Neural cell (in vitro differentiated cells): ENCODE measurements at regions not wholly inside any gene's neighbourhood (a gene's known extent, or its start where the extent isn't known, plus 50 kb on each side); places are given as distances from the start of the nearest gene placed in this dataset.

ENCODE experiments used
- H2AFZ ChIP-seq: fragments of 200-600, 300-800 bp; sonication (generic), shearing (Covaris generic); 2 replicates; pipeline ENCODE4 v1.6.0; 2014; ENCODE audit warnings: low read depth, mild to moderate bottlenecking, antibody characterized with exemption, low read length, moderate library complexity
- H3F3A ChIP-seq: fragments of 200-600 bp; shearing (Covaris generic); 2 replicates; pipeline ENCODE4 v1.6.1; 2016; ENCODE audit warnings: mild to moderate bottlenecking, moderate library complexity, mixed read lengths, antibody characterized with exemption, low read length; ENCODE audit not compliant: insufficient read depth, poor library complexity, severe bottlenecking
- H3K27ac ChIP-seq: fragments of 200-600, 300-800 bp; sonication (generic), shearing (Covaris generic); 2 replicates; pipeline ENCODE4 v1.5.1; 2014; ENCODE audit warnings: mild to moderate bottlenecking, low read length, moderate library complexity
- H3K27me3 ChIP-seq: fragments of 300-800, 200-600 bp; sonication (generic), shearing (Covaris generic); 2 replicates; pipeline ENCODE4 v1.6.0; 2014; ENCODE audit warnings: mild to moderate bottlenecking, low read depth, low read length, moderate library complexity; ENCODE audit not compliant: insufficient read depth
- H3K36me3 ChIP-seq: fragments of 300-800, 200-600 bp; sonication (generic), shearing (Covaris generic); 2 replicates; pipeline ENCODE4 v1.5.1; 2014; ENCODE audit warnings: mild to moderate bottlenecking, antibody characterized with exemption, low read length, moderate library complexity; ENCODE audit not compliant: insufficient read depth
- H3K4me2 ChIP-seq: fragments of 300-800, 200-600 bp; sonication (generic), shearing (Covaris generic); 2 replicates; pipeline ENCODE4 v1.6.0; 2014; ENCODE audit warnings: mild to moderate bottlenecking, low read length
- H3K4me3 ChIP-seq: fragments of 300-800, 200-600 bp; sonication (generic), shearing (Covaris generic); 2 replicates; pipeline ENCODE4 v1.5.1; 2014; ENCODE audit warnings: mild to moderate bottlenecking, low read length, moderate library complexity
- H3K79me2 ChIP-seq: fragments of 200-600 bp; shearing (Covaris generic); replicated peaks from 2 replicates; pipeline ENCODE4 v1.6.0; 2014; ENCODE audit warnings: mild to moderate bottlenecking, low read length, moderate library complexity; ENCODE audit not compliant: insufficient read depth
- H3K9ac ChIP-seq: fragments of 300-800, 200-600 bp; sonication (generic), shearing (Covaris generic); 2 replicates; pipeline ENCODE4 v1.6.1; 2016; ENCODE audit warnings: mild to moderate bottlenecking, low read length, mixed read lengths
- H3K9me2 ChIP-seq: fragments of 200-600 bp; shearing (Covaris generic); 2 replicates; pipeline ENCODE4 v1.6.1; 2016; ENCODE audit warnings: mild to moderate bottlenecking, low read length, mixed read lengths; ENCODE audit not compliant: insufficient read depth
- H3K9me3 ChIP-seq: fragments of 200-600, 300-800 bp; sonication (generic), shearing (Covaris generic); 2 replicates; pipeline ENCODE4 v1.6.1; 2016; ENCODE audit warnings: mild to moderate bottlenecking, mixed run types, low read length, moderate library complexity, mixed read lengths
- H4K20me1 ChIP-seq: fragments of 200-600 bp; shearing (Covaris generic); 2 replicates; pipeline ENCODE4 v1.6.1; 2016; ENCODE audit warnings: mild to moderate bottlenecking, mixed run types; ENCODE audit not compliant: insufficient read depth
- EP300 ChIP-seq: fragments of 450-650 bp; conservative IDR thresholded peaks from 2 replicates; pipeline ENCODE4 v1.6.1; 2014; ENCODE audit warnings: antibody characterized with exemption, mild to moderate bottlenecking, moderate library complexity; ENCODE audit not compliant: poor library complexity, severe bottlenecking
- EZH2 ChIP-seq: fragments of 200-600, 300-800 bp; shearing (Covaris generic), sonication (generic); IDR thresholded peaks from 2 replicates; pipeline ENCODE4 v1.6.1; 2014; ENCODE audit warnings: antibody characterized with exemption, low read length, borderline replicate concordance, mild to moderate bottlenecking; ENCODE audit not compliant: insufficient read depth, poor library complexity, severe bottlenecking
- MXI1 ChIP-seq: fragments of 450-650 bp; conservative IDR thresholded peaks from 2 replicates; pipeline ENCODE4 v1.6.1; 2014; ENCODE audit warnings: antibody characterized with exemption, mild to moderate bottlenecking; ENCODE audit not compliant: poor library complexity, severe bottlenecking
- POLR2AphosphoS5 ChIP-seq: IDR thresholded peaks from 2 replicates; pipeline ENCODE4 v1.6.1; 2012
- RAD21 ChIP-seq: fragments of 450-650 bp; conservative IDR thresholded peaks from 2 replicates; pipeline ENCODE4 v1.6.1; 2014; ENCODE audit warnings: antibody characterized with exemption, mild to moderate bottlenecking, moderate library complexity
- SMC3 ChIP-seq: fragments of 450-650 bp; conservative IDR thresholded peaks from 2 replicates; pipeline ENCODE4 v1.6.1; 2014; ENCODE audit warnings: antibody characterized with exemption, mild to moderate bottlenecking, moderate library complexity; ENCODE audit not compliant: poor library complexity
- TAF1 ChIP-seq: IDR thresholded peaks from 2 replicates; pipeline ENCODE4 v1.6.1; 2012; ENCODE audit warnings: low read depth
- TF ChIP-seq, protein P1 (sequence below): IDR thresholded peaks from 2 replicates; pipeline ENCODE4 v1.6.1; 2012; ENCODE audit warnings: borderline replicate concordance
- TF ChIP-seq, protein P2 (sequence below): fragments of 450-650 bp; IDR thresholded peaks from 2 replicates; pipeline ENCODE4 v1.5.1; 2014; ENCODE audit warnings: antibody characterized with exemption, mild to moderate bottlenecking, moderate library complexity; ENCODE audit not compliant: poor library complexity, severe bottlenecking

DNA sequence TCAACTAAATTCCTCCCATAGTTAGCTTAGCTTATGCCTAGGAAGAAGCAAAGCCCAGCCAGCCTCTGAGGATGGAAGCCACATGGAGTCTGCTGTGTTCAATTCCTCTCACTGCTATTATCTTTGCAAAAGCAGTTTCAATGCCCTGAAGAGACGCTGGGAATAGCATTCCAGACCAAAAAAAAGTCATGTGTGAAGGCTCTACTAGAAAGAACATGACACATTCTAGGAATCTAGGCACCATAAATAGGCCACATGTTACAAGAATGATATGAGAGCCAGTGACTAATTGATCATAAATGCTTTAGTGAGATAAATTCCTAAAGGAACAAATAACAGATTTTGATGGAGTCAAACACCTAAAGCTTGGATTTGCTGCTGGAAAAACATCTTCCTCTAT, 800.8 kb downstream of the TUSC7 start:
- Histone ChIP-seq H3K9me2 (no peaks in the 10 kb centered on the region), H3F3A (no peaks in the 10 kb centered on the region), H3K36me3 (no peaks in the 10 kb centered on the region), H3K4me2 (no peak overlapping the region), H3K79me2 (no peaks in the 10 kb centered on the region), H3K27me3 (no peaks in the 10 kb centered on the region), H3K9me3 (no peaks in the 10 kb centered on the region), H3K27ac (no peak overlapping the region), H4K20me1 (no peaks in the 10 kb centered on the region), H2AFZ (no peak overlapping the region), H3K4me3 (no peak overlapping the region), H3K9ac (no peak overlapping the region)
- TF ChIP-seq, protein P1, sequence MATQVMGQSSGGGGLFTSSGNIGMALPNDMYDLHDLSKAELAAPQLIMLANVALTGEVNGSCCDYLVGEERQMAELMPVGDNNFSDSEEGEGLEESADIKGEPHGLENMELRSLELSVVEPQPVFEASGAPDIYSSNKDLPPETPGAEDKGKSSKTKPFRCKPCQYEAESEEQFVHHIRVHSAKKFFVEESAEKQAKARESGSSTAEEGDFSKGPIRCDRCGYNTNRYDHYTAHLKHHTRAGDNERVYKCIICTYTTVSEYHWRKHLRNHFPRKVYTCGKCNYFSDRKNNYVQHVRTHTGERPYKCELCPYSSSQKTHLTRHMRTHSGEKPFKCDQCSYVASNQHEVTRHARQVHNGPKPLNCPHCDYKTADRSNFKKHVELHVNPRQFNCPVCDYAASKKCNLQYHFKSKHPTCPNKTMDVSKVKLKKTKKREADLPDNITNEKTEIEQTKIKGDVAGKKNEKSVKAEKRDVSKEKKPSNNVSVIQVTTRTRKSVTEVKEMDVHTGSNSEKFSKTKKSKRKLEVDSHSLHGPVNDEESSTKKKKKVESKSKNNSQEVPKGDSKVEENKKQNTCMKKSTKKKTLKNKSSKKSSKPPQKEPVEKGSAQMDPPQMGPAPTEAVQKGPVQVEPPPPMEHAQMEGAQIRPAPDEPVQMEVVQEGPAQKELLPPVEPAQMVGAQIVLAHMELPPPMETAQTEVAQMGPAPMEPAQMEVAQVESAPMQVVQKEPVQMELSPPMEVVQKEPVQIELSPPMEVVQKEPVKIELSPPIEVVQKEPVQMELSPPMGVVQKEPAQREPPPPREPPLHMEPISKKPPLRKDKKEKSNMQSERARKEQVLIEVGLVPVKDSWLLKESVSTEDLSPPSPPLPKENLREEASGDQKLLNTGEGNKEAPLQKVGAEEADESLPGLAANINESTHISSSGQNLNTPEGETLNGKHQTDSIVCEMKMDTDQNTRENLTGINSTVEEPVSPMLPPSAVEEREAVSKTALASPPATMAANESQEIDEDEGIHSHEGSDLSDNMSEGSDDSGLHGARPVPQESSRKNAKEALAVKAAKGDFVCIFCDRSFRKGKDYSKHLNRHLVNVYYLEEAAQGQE = no peak
- TF ChIP-seq POLR2AphosphoS5 (no peak), EP300 (no peak), RAD21 (no peak), EZH2 (no peak), SMC3 (no peak), MXI1 (no peak), TAF1 (no peak)
- TF ChIP-seq, protein P2, sequence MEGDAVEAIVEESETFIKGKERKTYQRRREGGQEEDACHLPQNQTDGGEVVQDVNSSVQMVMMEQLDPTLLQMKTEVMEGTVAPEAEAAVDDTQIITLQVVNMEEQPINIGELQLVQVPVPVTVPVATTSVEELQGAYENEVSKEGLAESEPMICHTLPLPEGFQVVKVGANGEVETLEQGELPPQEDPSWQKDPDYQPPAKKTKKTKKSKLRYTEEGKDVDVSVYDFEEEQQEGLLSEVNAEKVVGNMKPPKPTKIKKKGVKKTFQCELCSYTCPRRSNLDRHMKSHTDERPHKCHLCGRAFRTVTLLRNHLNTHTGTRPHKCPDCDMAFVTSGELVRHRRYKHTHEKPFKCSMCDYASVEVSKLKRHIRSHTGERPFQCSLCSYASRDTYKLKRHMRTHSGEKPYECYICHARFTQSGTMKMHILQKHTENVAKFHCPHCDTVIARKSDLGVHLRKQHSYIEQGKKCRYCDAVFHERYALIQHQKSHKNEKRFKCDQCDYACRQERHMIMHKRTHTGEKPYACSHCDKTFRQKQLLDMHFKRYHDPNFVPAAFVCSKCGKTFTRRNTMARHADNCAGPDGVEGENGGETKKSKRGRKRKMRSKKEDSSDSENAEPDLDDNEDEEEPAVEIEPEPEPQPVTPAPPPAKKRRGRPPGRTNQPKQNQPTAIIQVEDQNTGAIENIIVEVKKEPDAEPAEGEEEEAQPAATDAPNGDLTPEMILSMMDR = no peak

DNA sequence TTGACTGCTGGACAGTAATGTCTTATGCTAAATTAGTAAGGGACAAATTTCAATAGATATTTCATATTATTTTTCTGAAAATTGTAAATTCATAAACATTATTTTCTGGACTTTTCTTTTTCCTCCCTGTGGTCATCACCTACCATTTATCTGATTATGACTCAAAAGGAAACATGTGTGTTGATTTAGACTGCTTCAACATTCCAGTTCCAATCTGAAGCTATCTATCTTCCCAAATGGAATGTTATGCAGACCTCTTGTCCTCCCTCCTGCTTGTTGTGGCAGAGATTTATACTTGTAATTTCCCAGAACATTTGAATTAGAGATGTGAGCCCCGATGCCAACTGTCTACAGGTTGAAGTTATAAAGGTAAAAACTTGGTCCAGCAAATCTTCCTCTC, 803.4 kb downstream of the TUSC7 start:
- Histone ChIP-seq H3K79me2 (no peaks in the 10 kb centered on the region), H3K36me3 (no peaks in the 10 kb centered on the region), H3K4me3 (no peak overlapping the region), H4K20me1 (no peaks in the 10 kb centered on the region), H3K9me3 (no peaks in the 10 kb centered on the region), H3K4me2 (no peak overlapping the region), H3K27me3 (no peaks in the 10 kb centered on the region), H2AFZ (no peak overlapping the region), H3F3A (no peaks in the 10 kb centered on the region), H3K9ac (no peak overlapping the region), H3K9me2 (no peaks in the 10 kb centered on the region), H3K27ac (no peak overlapping the region)
- TF ChIP-seq POLR2AphosphoS5 (no peak), RAD21 (no peak), TAF1 (no peak), EP300 (no peak)
- TF ChIP-seq, protein P2 = no peak
